Esophagus squamous epithelium (tissue), 4 donors: ENCODE measurements at regions not wholly inside any gene's neighbourhood (a gene's known extent, or its start where the extent isn't known, plus 50 kb on each side); places are given as distances from the start of the nearest gene placed in this dataset.

ENCODE experiments used
- POLR2A ChIP-seq, 4 donors: fragments of 450-650 bp; IDR thresholded peaks; one replicate each; pipeline ENCODE4 v1.6.1; 2017; ENCODE audit warnings: antibody characterized with exemption in 4 of 4, mild to moderate bottlenecking in 4 of 4, moderate library complexity in 3 of 4
- TF ChIP-seq, protein P1 (sequence below), 6 experiments: fragments of 450-650 bp in 4 of 6; fragments of 200-600 bp in 2 of 6; sonication (generic) in 2 of 6; IDR thresholded peaks; one replicate each; pipeline ENCODE4 v1.5.1; 2016 to 2019; ENCODE audit warnings: antibody characterized with exemption in 6 of 6, mild to moderate bottlenecking in 4 of 6, moderate library complexity in 4 of 6

DNA sequence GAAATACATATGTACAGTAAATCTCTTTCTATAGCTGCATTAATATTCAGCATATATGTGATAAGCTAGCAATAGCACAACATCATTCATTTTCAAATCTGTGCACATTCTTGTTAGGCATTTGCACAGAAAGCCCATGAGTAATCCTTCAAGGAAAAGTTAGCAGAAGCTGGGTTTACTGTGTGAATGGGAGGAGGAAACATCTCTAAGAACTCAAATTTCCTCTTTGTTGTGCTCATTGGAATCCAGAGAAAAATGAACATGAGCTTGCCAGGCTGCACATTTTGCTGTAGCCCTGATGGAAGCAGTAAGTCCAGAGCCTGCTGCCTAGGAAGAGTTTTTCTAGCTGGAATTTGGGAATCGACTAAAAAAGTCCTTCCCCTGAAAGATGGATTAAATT, 214.2 kb upstream of the FOXD3 start:
- TF ChIP-seq, protein P1, sequence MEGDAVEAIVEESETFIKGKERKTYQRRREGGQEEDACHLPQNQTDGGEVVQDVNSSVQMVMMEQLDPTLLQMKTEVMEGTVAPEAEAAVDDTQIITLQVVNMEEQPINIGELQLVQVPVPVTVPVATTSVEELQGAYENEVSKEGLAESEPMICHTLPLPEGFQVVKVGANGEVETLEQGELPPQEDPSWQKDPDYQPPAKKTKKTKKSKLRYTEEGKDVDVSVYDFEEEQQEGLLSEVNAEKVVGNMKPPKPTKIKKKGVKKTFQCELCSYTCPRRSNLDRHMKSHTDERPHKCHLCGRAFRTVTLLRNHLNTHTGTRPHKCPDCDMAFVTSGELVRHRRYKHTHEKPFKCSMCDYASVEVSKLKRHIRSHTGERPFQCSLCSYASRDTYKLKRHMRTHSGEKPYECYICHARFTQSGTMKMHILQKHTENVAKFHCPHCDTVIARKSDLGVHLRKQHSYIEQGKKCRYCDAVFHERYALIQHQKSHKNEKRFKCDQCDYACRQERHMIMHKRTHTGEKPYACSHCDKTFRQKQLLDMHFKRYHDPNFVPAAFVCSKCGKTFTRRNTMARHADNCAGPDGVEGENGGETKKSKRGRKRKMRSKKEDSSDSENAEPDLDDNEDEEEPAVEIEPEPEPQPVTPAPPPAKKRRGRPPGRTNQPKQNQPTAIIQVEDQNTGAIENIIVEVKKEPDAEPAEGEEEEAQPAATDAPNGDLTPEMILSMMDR (IDR thresholded peaks at IDR 0.05) = no peak
- TF ChIP-seq POLR2A (IDR thresholded peaks at IDR 0.05) = no peak
